ENCODE measurements at regions not wholly inside any gene's neighbourhood (a gene's known extent, or its start where the extent isn't known, plus 50 kb on each side); places are given as distances from the start of the nearest gene placed in this dataset.
A peak's percentile ranks its signal among the peaks of the same experiment; 100 is the strongest.

- DNase-seq = peak; percentile 1
These were observed 437.7 kb downstream of the SATB2 start for GRCh38 chr2:199019898-199020507.

GRCh38 chr2:199018826-199019225 lies 438.9 kb downstream of the SATB2 start:
- no peak for DNase-seq

- no peak for DNase-seq
These were observed 442.7 kb downstream of the SATB2 start for GRCh38 chr2:199015072-199015471.

- no peak for DNase-seq
These were observed 443.5 kb downstream of the SATB2 start for GRCh38 chr2:199014226-199014625.

GRCh38 chr2:199011908-199012307 lies 445.8 kb downstream of the SATB2 start:
- no peak for DNase-seq

- no peak for DNase-seq
These were observed 463.1 kb downstream of the SATB2 start for GRCh38 chr2:198994678-198995077.

- DNase-seq = no peak
These were observed 466.3 kb downstream of the SATB2 start for GRCh38 chr2:198991431-198991830.

GRCh38 chr2:198975779-198976178 lies 482.0 kb downstream of the SATB2 start:
- no peak for DNase-seq

- no peak for DNase-seq
These were observed 484.0 kb downstream of the SATB2 start for GRCh38 chr2:198973785-198974184.

GRCh38 chr2:198973181-198973580 lies 484.6 kb downstream of the SATB2 start:
- no peak for DNase-seq

GRCh38 chr2:198968545-198968944 lies 489.2 kb downstream of the SATB2 start:
- no peak for DNase-seq

GRCh38 chr2:198966269-198966668 lies 491.5 kb downstream of the SATB2 start:
- no peak for DNase-seq

GRCh38 chr2:198961547-198961946 lies 496.2 kb downstream of the SATB2 start:
- no peak for DNase-seq

GRCh38 chr2:198957181-198957580 lies 500.6 kb downstream of the SATB2 start:
- no peak for DNase-seq

- DNase-seq = no peak
These were observed 504.4 kb downstream of the SATB2 start for GRCh38 chr2:198953328-198953727.

- no peak for DNase-seq
These were observed 506.9 kb downstream of the SATB2 start for GRCh38 chr2:198950803-198951202.

GRCh38 chr2:198945496-198945895 lies 512.2 kb downstream of the SATB2 start:
- DNase-seq = no peak

GRCh38 chr2:198930170-198930569 lies 527.6 kb downstream of the SATB2 start:
- DNase-seq = no peak

GRCh38 chr2:198928026-198928425 lies 529.7 kb downstream of the SATB2 start:
- DNase-seq = no peak

- DNase-seq = no peak
These were observed 539.6 kb downstream of the SATB2 start for GRCh38 chr2:198917926-198918720.

GRCh38 chr2:198917275-198917674 lies 540.5 kb downstream of the SATB2 start:
- DNase-seq = no peak

- DNase-seq = no peak
These were observed 541.1 kb downstream of the SATB2 start for GRCh38 chr2:198916548-198917080.

- no peak for DNase-seq
These were observed 544.2 kb downstream of the SATB2 start for GRCh38 chr2:198913394-198914152.
